H9 (cell line): ENCODE measurements at regions not wholly inside any gene's neighbourhood (a gene's known extent, or its start where the extent isn't known, plus 50 kb on each side); places are given as distances from the start of the nearest gene placed in this dataset.

Experiments used
- DNase-seq: peaks from one replicate; pipeline ENCODE4 v3.0.0-alpha.2; 2017
- H2AFZ ChIP-seq: one replicate; pipeline ENCODE4 v1.6.1; 2013; ENCODE audit warnings: mild to moderate bottlenecking, low read length, control low read depth, moderate library complexity
- H2AK5ac ChIP-seq: 2 replicates; pipeline ENCODE4 v1.6.1; 2013; ENCODE audit warnings: low read length, control low read depth, mixed read lengths; ENCODE audit not compliant: insufficient read length
- H2BK120ac ChIP-seq: one replicate; pipeline ENCODE4 v1.6.1; 2013; ENCODE audit warnings: low read depth, mild to moderate bottlenecking, low read length, control low read depth, inconsistent platforms; ENCODE audit not compliant: poor library complexity, severe bottlenecking
- H2BK12ac ChIP-seq: 2 replicates; pipeline ENCODE4 v1.6.1; 2013; ENCODE audit warnings: low read length, control low read depth, mixed read lengths, low read depth; ENCODE audit not compliant: insufficient read length
- H2BK15ac ChIP-seq: 2 replicates; pipeline ENCODE4 v1.6.1; 2013; ENCODE audit warnings: low read depth, low read length, control low read depth
- H2BK20ac ChIP-seq: one replicate; pipeline ENCODE4 v1.6.1; 2013; ENCODE audit warnings: low read depth, mild to moderate bottlenecking, low read length, control low read depth, inconsistent platforms; ENCODE audit not compliant: poor library complexity, severe bottlenecking
- H2BK5ac ChIP-seq: 2 replicates; pipeline ENCODE4 v1.6.1; 2013; ENCODE audit warnings: low read length, control low read depth, mixed read lengths; ENCODE audit not compliant: insufficient read length
- H3K14ac ChIP-seq: 2 replicates; pipeline ENCODE4 v1.6.1; 2013; ENCODE audit warnings: low read length, control low read depth; ENCODE audit not compliant: insufficient read depth
- H3K18ac ChIP-seq: 2 replicates; pipeline ENCODE4 v1.6.1; 2013; ENCODE audit warnings: low read depth, mild to moderate bottlenecking, mixed read lengths, low read length, control low read depth; ENCODE audit not compliant: insufficient read length
- H3K23ac ChIP-seq: 2 replicates; pipeline ENCODE4 v1.6.1; 2013; ENCODE audit warnings: low read length, control low read depth, mixed read lengths, low read depth; ENCODE audit not compliant: insufficient read length
- H3K23me2 ChIP-seq: 2 replicates; pipeline ENCODE4 v1.6.1; 2013; ENCODE audit warnings: low read depth, mild to moderate bottlenecking, mixed read lengths, low read length, control low read depth; ENCODE audit not compliant: insufficient read length, poor library complexity, severe bottlenecking
- H3K27ac ChIP-seq: 2 replicates; pipeline ENCODE4 v1.5.1; 2013; ENCODE audit warnings: low read length, control low read depth, mixed read lengths, low read depth; ENCODE audit not compliant: insufficient read length
- H3K27me3 ChIP-seq: 2 replicates; pipeline ENCODE4 v1.6.1; 2013; ENCODE audit warnings: low read length, control low read depth, inconsistent platforms; ENCODE audit not compliant: insufficient read depth
- H3K4ac ChIP-seq: 2 replicates; pipeline ENCODE4 v1.6.1; 2013; ENCODE audit warnings: low read depth, mild to moderate bottlenecking, control low read depth, inconsistent platforms, low read length, moderate library complexity
- H3K4me1 ChIP-seq: 2 replicates; pipeline ENCODE4 v1.6.1; 2013; ENCODE audit warnings: low read length, control low read depth, inconsistent platforms; ENCODE audit not compliant: insufficient read depth
- H3K4me2 ChIP-seq: 2 replicates; pipeline ENCODE4 v1.6.1; 2013; ENCODE audit warnings: low read length, control low read depth, mixed read lengths; ENCODE audit not compliant: insufficient read length, insufficient read depth
- H3K56ac ChIP-seq: 2 replicates; pipeline ENCODE4 v1.6.1; 2013; ENCODE audit warnings: low read depth, mild to moderate bottlenecking, mixed read lengths, low read length, control low read depth; ENCODE audit not compliant: insufficient read length
- H3K79me1 ChIP-seq: 2 replicates; pipeline ENCODE4 v1.6.1; 2013; ENCODE audit warnings: low read depth, mild to moderate bottlenecking, moderate library complexity, low read length, control low read depth, inconsistent platforms; ENCODE audit not compliant: insufficient read depth, poor library complexity, severe bottlenecking
- H3K79me2 ChIP-seq: 2 replicates; pipeline ENCODE4 v1.6.1; 2013; ENCODE audit warnings: low read length, control low read depth, inconsistent platforms; ENCODE audit not compliant: insufficient read depth
- H3K9ac ChIP-seq: 2 replicates; pipeline ENCODE4 v1.6.1; 2013; ENCODE audit warnings: low read length, control low read depth, mixed read lengths; ENCODE audit not compliant: insufficient read length; ENCODE audit errors: extremely low read depth
- H3K9me3 ChIP-seq: one replicate; pipeline ENCODE4 v1.6.1; 2013; ENCODE audit warnings: low read depth, low read length, inconsistent platforms; ENCODE audit not compliant: control insufficient read depth
- H3T11ph ChIP-seq: one replicate; pipeline ENCODE4 v1.6.1; 2013; ENCODE audit warnings: mild to moderate bottlenecking, low read length, control low read depth, inconsistent platforms
- H4K20me1 ChIP-seq: one replicate; pipeline ENCODE4 v1.6.1; 2013; ENCODE audit not compliant: control insufficient read depth, insufficient read length, insufficient read depth
- H4K5ac ChIP-seq: 2 replicates; pipeline ENCODE4 v1.6.1; 2013; ENCODE audit warnings: low read depth, mild to moderate bottlenecking, mixed read lengths, low read length, control low read depth; ENCODE audit not compliant: insufficient read length
- H4K8ac ChIP-seq: replicated peaks from 2 replicates; pipeline ENCODE4 v1.6.1; 2013; ENCODE audit warnings: low read length, control low read depth, mixed read lengths, low read depth; ENCODE audit not compliant: insufficient read length
- H4K91ac ChIP-seq: 2 replicates; pipeline ENCODE4 v1.6.1; 2013; ENCODE audit warnings: low read depth, mild to moderate bottlenecking, moderate library complexity, mixed read lengths, low read length, control low read depth; ENCODE audit not compliant: insufficient read length
- H3K27ac Mint-ChIP-seq, 3 experiments: 2 replicates in 2 of 3; 3 replicates in 1 of 3; pipeline ENCODE4 v1.8.0; 2020 to 2021; ENCODE audit warnings: mixed read lengths in 3 of 3, mild to moderate bottlenecking in 1 of 3, moderate library complexity in 1 of 3
- H3K27me3 Mint-ChIP-seq: 2 replicates; pipeline ENCODE4 v1.8.0; 2021; ENCODE audit warnings: low read depth, mild to moderate bottlenecking, moderate library complexity, mixed read lengths
- H3K36me3 Mint-ChIP-seq, 3 experiments: 2 replicates in 2 of 3; 3 replicates in 1 of 3; pipeline ENCODE4 v1.8.0; 2020 to 2021; ENCODE audit warnings: low read depth in 3 of 3, mixed read lengths in 3 of 3; ENCODE audit not compliant: insufficient read depth in 1 of 3
- H3K4me1 Mint-ChIP-seq, 2 experiments: 2 replicates each; pipeline ENCODE4 v1.8.0; 2020; ENCODE audit warnings: mixed read lengths in 2 of 2
- H3K4me3 Mint-ChIP-seq, 2 experiments: 2 replicates in 1 of 2; 3 replicates in 1 of 2; pipeline ENCODE4 v1.8.0; 2020 to 2021; ENCODE audit warnings: mild to moderate bottlenecking in 2 of 2, mixed read lengths in 2 of 2, moderate library complexity in 1 of 2
- H3K9me3 Mint-ChIP-seq, 2 experiments: 2 replicates in 1 of 2; 3 replicates in 1 of 2; pipeline ENCODE4 v1.8.0; 2020; ENCODE audit warnings: mild to moderate bottlenecking in 2 of 2, mixed read lengths in 2 of 2, moderate library complexity in 1 of 2
- CTCF ChIP-seq: fragments of 200-600 bp; sonication (generic); conservative IDR thresholded peaks from 3 replicates; pipeline ENCODE4 v1.8.0; 2021; ENCODE audit warnings: antibody characterized with exemption, mild to moderate bottlenecking
- WGBS: extraction: QIAGEN DNeasy Blood & Tissue Kit; methylation state at CpG from one replicate; pipeline ENCODE4 v1.1.7; 2013; ENCODE audit warnings: missing lambda C conversion rate, low lambda C conversion rate, mixed read lengths; ENCODE audit not compliant: insufficient read length; ENCODE audit errors: extremely low coverage; 5-methylcytosine and 5-hydroxymethylcytosine counted together

GRCh38 chr3:124373524-124373923, 356.7 kb upstream of the UMPS start:
- no peaks in the 10 kb centered on the region for H3K9me3 ChIP-seq
- no peaks in the 10 kb centered on the region for H3K23me2 ChIP-seq
- Mint-ChIP-seq H3K9me3 (peaks cover 11 to 15% of the 10 kb centered on the region in 2 experiments), H3K36me3 (peaks cover 3 to 23% (median 7%) of the 10 kb centered on the region in 3 experiments; a peak in 6 of 7 replicates), H3K27ac (peak overlapping the region in 1 of 3 experiments; percentile 84; a peak in 2 of 7 replicates), H3K4me1 (peaks cover 19 to 20% of the 10 kb centered on the region in 2 experiments), H3K4me3 (no peak overlapping the region), H3K27me3 (no peaks in the 10 kb centered on the region)
- H3K9ac ChIP-seq = no peak overlapping the region
- no peak overlapping the region for H4K5ac ChIP-seq
- no peaks in the 10 kb centered on the region for H3K79me2 ChIP-seq
- no peak overlapping the region for H3K23ac ChIP-seq
- no peak overlapping the region for H2BK20ac ChIP-seq
- no peaks in the 10 kb centered on the region for H3K27me3 ChIP-seq
- H3K79me1 ChIP-seq = no peaks in the 10 kb centered on the region
- no peak overlapping the region for H3K27ac ChIP-seq
- no peak overlapping the region for H3K4me2 ChIP-seq
- H3K4ac ChIP-seq = no peak overlapping the region
- H3K56ac ChIP-seq = no peak overlapping the region
- H2BK12ac ChIP-seq = no peak overlapping the region
- H4K20me1 ChIP-seq = no peaks in the 10 kb centered on the region
- no peak overlapping the region for H2BK120ac ChIP-seq
- H2BK5ac ChIP-seq = no peak overlapping the region
- H2AFZ ChIP-seq = no peak overlapping the region
- no peak for TF ChIP-seq CTCF
- no peak overlapping the region for H2AK5ac ChIP-seq
- H4K91ac ChIP-seq = no peak overlapping the region
- no peak overlapping the region; the same call in 1 of the 2 replicates for H2BK15ac ChIP-seq
- H4K8ac ChIP-seq = no peak overlapping the region
- no CpG with 5 or more reads among the region's 2 CpGs for WGBS
- peaks cover 5% of the 10 kb centered on the region; the same call in 1 of the 2 replicates for H3K4me1 ChIP-seq
- H3K14ac ChIP-seq = no peak overlapping the region
- DNase-seq = no peak
- no peak overlapping the region for H3T11ph ChIP-seq
- H3K18ac ChIP-seq = peak overlapping the region; percentile 53
